ENCODE measurements at regions not wholly inside any gene's neighbourhood (a gene's known extent, or its start where the extent isn't known, plus 50 kb on each side); places are given as distances from the start of the nearest gene placed in this dataset.

DNA sequence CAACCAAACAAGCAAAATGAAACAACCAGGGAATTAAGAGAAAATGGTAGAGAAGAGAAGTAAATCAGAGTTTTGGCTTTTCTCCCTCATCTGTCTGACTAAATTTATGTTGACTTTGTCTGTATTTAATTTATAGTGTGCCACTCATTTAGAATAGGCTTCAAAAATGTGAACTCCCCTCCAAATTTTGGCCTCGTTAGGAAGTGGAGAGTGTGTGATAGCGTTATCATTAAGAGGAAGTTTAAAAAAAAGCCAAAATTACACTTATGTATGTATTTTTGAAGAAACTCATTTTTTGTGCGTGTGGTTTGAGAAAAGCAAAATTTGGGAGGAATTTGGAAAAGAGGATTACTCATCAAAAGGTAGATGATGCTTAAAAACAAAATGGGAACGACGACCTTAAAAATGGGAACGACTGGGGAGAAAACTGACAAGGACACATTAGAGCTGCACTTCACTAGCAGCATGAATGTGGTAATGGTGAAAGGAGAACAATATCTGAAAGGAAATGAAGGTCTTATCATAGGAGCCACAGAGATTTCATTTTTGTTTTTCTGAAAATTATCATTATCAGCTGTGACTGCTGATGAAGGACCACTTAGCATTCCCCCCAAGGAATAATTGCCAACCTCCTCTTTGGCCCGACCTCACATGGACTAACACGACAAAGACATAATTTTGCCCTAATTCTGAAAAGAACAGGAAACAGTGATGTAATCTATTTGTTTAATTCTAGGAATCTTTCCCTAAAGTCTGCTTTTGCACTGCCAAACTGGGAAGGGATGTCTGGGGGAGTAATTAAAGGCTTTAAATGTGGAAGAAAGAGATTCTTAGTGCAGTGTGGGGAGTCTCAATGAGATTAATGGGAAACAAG lies 163.2 kb upstream of the P2RY1 start:
- no peaks in the 10 kb centered on the region for H3K4me1 ChIP-seq (ENCODE audit: insufficient read depth, low read length)
- no peak overlapping the region for H2AFZ ChIP-seq (ENCODE audit: low read depth, low read length)
- no peaks in the 10 kb centered on the region for H3K27me3 ChIP-seq (ENCODE audit: insufficient read depth, low read length, poor library complexity)
- no peaks in the 10 kb centered on the region for H3K9me3 ChIP-seq (ENCODE audit: insufficient read depth, low read length, severe bottlenecking)
- H3K27ac ChIP-seq (ENCODE audit: low read length): no peak overlapping the region
- no peaks in the 10 kb centered on the region for H3K36me3 ChIP-seq (ENCODE audit: insufficient read depth, low read length)
- H3K4me3 ChIP-seq (ENCODE audit: low read depth in 1 of 2, low read length in 2 of 2): no peak overlapping the region
- H3K79me2 ChIP-seq (ENCODE audit: insufficient read depth, low read length): no peaks in the 10 kb centered on the region
- H3K4me2 ChIP-seq (ENCODE audit: insufficient read depth, low read length): no peak overlapping the region
- no peak overlapping the region for H3K9ac ChIP-seq (ENCODE audit: low read depth, low read length)
- DNase-seq (no peak), ATAC-seq (ENCODE audit: insufficient read depth, low read depth) (no peak)
- H4K20me1 ChIP-seq (ENCODE audit: insufficient read depth, low read length): no peaks in the 10 kb centered on the region
- TF ChIP-seq EZH2 (IDR thresholded peaks at IDR 0.05; ENCODE audit: borderline replicate concordance, low read depth, low read length, severe bottlenecking): no peak
- TF ChIP-seq, protein P1, sequence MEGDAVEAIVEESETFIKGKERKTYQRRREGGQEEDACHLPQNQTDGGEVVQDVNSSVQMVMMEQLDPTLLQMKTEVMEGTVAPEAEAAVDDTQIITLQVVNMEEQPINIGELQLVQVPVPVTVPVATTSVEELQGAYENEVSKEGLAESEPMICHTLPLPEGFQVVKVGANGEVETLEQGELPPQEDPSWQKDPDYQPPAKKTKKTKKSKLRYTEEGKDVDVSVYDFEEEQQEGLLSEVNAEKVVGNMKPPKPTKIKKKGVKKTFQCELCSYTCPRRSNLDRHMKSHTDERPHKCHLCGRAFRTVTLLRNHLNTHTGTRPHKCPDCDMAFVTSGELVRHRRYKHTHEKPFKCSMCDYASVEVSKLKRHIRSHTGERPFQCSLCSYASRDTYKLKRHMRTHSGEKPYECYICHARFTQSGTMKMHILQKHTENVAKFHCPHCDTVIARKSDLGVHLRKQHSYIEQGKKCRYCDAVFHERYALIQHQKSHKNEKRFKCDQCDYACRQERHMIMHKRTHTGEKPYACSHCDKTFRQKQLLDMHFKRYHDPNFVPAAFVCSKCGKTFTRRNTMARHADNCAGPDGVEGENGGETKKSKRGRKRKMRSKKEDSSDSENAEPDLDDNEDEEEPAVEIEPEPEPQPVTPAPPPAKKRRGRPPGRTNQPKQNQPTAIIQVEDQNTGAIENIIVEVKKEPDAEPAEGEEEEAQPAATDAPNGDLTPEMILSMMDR (IDR thresholded peaks at IDR 0.05; ENCODE audit: borderline replicate concordance, extremely low read depth, low read length, poor library complexity, severe bottlenecking): no peak

GRCh38 chr3:152672320-152672649 lies 162.6 kb upstream of the P2RY1 start:
- H3K27me3 ChIP-seq (ENCODE audit: insufficient read depth, low read length, poor library complexity): no peaks in the 10 kb centered on the region
- H3K9me3 ChIP-seq (ENCODE audit: insufficient read depth, low read length, severe bottlenecking): no peaks in the 10 kb centered on the region
- H3K9ac ChIP-seq (ENCODE audit: low read depth, low read length): no peak overlapping the region
- H3K27ac ChIP-seq (ENCODE audit: low read length): no peak overlapping the region
- no peak overlapping the region for H3K4me2 ChIP-seq (ENCODE audit: insufficient read depth, low read length)
- H3K79me2 ChIP-seq (ENCODE audit: insufficient read depth, low read length): no peaks in the 10 kb centered on the region
- H4K20me1 ChIP-seq (ENCODE audit: insufficient read depth, low read length): no peaks in the 10 kb centered on the region
- no peak overlapping the region for H2AFZ ChIP-seq (ENCODE audit: low read depth, low read length)
- TF ChIP-seq EZH2 (IDR thresholded peaks at IDR 0.05; ENCODE audit: borderline replicate concordance, low read depth, low read length, severe bottlenecking): no peak
- TF ChIP-seq, protein P1 (IDR thresholded peaks at IDR 0.05; ENCODE audit: borderline replicate concordance, extremely low read depth, low read length, poor library complexity, severe bottlenecking): no peak
- H3K4me1 ChIP-seq (ENCODE audit: insufficient read depth, low read length): no peaks in the 10 kb centered on the region
- DNase-seq (no peak), ATAC-seq (ENCODE audit: insufficient read depth, low read depth) (no peak)
- no peak overlapping the region for H3K4me3 ChIP-seq (ENCODE audit: low read depth in 1 of 2, low read length in 2 of 2)
- no peaks in the 10 kb centered on the region for H3K36me3 ChIP-seq (ENCODE audit: insufficient read depth, low read length)

DNA sequence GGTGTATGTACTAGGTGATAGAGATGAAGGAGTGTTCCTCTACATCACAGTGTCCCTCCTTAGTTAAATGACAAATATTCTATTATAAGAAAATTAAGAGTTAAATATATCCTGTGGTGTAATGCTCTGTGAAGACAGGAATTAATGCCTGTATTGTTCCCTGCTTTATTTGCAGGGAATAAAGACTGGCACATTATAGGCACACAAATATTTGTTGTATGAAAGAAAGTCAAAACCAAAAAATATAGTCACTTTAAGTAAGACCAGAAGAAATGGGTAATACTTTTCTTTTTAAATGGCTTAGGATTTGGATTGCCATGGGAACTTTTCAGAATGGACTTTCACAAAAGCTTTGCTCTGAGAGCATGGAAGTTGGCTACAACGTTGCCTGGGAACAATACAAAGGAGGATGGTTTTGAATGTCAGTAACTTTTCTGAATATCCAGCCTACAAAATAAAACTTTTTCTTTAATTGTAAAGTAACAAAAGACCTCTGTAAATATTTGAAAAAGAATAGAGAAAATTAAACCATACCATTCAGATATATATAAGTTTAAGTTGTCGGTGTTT lies 158.0 kb upstream of the P2RY1 start:
- no peaks in the 10 kb centered on the region for H4K20me1 ChIP-seq (ENCODE audit: insufficient read depth, low read length)
- TF ChIP-seq, protein P1 (IDR thresholded peaks at IDR 0.05; ENCODE audit: borderline replicate concordance, extremely low read depth, low read length, poor library complexity, severe bottlenecking): no peak
- no peak for TF ChIP-seq EZH2 (IDR thresholded peaks at IDR 0.05; ENCODE audit: borderline replicate concordance, low read depth, low read length, severe bottlenecking)
- no peaks in the 10 kb centered on the region for H3K36me3 ChIP-seq (ENCODE audit: insufficient read depth, low read length)
- ATAC-seq (ENCODE audit: insufficient read depth, low read depth): no peak
- no peak overlapping the region for H3K27ac ChIP-seq (ENCODE audit: low read length)
- no peaks in the 10 kb centered on the region for H3K79me2 ChIP-seq (ENCODE audit: insufficient read depth, low read length)
- no peak overlapping the region for H3K9ac ChIP-seq (ENCODE audit: low read depth, low read length)
- no peak for DNase-seq
- H3K27me3 ChIP-seq (ENCODE audit: insufficient read depth, low read length, poor library complexity): peaks cover 3% of the 10 kb centered on the region
- no peak overlapping the region for H3K4me3 ChIP-seq (ENCODE audit: low read depth in 1 of 2, low read length in 2 of 2)
- H3K9me3 ChIP-seq (ENCODE audit: insufficient read depth, low read length, severe bottlenecking): no peaks in the 10 kb centered on the region
- no peaks in the 10 kb centered on the region for H3K4me1 ChIP-seq (ENCODE audit: insufficient read depth, low read length)
- no peak overlapping the region for H3K4me2 ChIP-seq (ENCODE audit: insufficient read depth, low read length)
- H2AFZ ChIP-seq (ENCODE audit: low read depth, low read length): no peak overlapping the region

All from DND-41 (cell line).